Loucy (cell line): ENCODE measurements at regions not wholly inside any gene's neighbourhood (a gene's known extent, or its start where the extent isn't known, plus 50 kb on each side); places are given as distances from the start of the nearest gene placed in this dataset.
A peak's percentile ranks its signal among the peaks of the same experiment; 100 is the strongest.

Experiments used
- H2AFZ ChIP-seq: fragments of 200-600 bp; sonication (generic); 2 replicates; pipeline ENCODE4 v1.6.0; 2016; ENCODE audit warnings: antibody characterized with exemption, mild to moderate bottlenecking, low read length, moderate library complexity
- H3F3A ChIP-seq: fragments of 200-600 bp; 2 replicates; pipeline ENCODE4 v1.6.0; 2016; ENCODE audit warnings: antibody characterized with exemption, low read depth, mild to moderate bottlenecking
- H3K27me3 ChIP-seq: fragments of 200-600 bp; sonication (generic); 2 replicates; pipeline ENCODE4 v1.6.1; 2014; ENCODE audit warnings: low read length, mild to moderate bottlenecking; ENCODE audit not compliant: insufficient read depth, poor library complexity, severe bottlenecking
- H3K36me3 ChIP-seq: fragments of 200-600 bp; sonication (generic); 2 replicates; pipeline ENCODE4 v1.6.1; 2016; ENCODE audit warnings: low read length; ENCODE audit not compliant: insufficient read depth
- H3K4me1 ChIP-seq: fragments of 200-600 bp; sonication (generic); 2 replicates; pipeline ENCODE4 v1.5.1; 2014; ENCODE audit warnings: low read length, mild to moderate bottlenecking; ENCODE audit not compliant: insufficient read depth, poor library complexity, severe bottlenecking
- H3K4me2 ChIP-seq: fragments of 200-600 bp; sonication (generic); 2 replicates; pipeline ENCODE4 v1.6.0; 2014; ENCODE audit warnings: antibody characterized with exemption, low read length, low read depth, mild to moderate bottlenecking; ENCODE audit not compliant: poor library complexity, severe bottlenecking
- H3K4me3 ChIP-seq: fragments of 200-600 bp; sonication (generic); 2 replicates; pipeline ENCODE4 v1.5.1; 2014; ENCODE audit warnings: low read length, mild to moderate bottlenecking, mixed read lengths; ENCODE audit not compliant: poor library complexity, severe bottlenecking
- H3K79me2 ChIP-seq: fragments of 200-600 bp; sonication (generic); 2 replicates; pipeline ENCODE4 v1.6.1; 2014; ENCODE audit warnings: low read length; ENCODE audit not compliant: insufficient read depth
- H3K9ac ChIP-seq: fragments of 200-600 bp; sonication (generic); 2 replicates; pipeline ENCODE4 v1.6.0; 2014; ENCODE audit warnings: mild to moderate bottlenecking, low read depth, low read length, moderate library complexity; ENCODE audit not compliant: poor library complexity, severe bottlenecking
- H3K9me2 ChIP-seq: fragments of 200-600 bp; sonication (generic); replicated peaks from 2 replicates; pipeline ENCODE4 v1.6.1; 2016; ENCODE audit warnings: low read depth, low read length, mixed read lengths
- H3K9me3 ChIP-seq: fragments of 200-600 bp; sonication (generic); 2 replicates; pipeline ENCODE4 v1.6.1; 2014; ENCODE audit warnings: mild to moderate bottlenecking, antibody characterized with exemption, low read length, low read depth; ENCODE audit not compliant: insufficient read depth
- H4K20me1 ChIP-seq: fragments of 200-600 bp; sonication (generic); 2 replicates; pipeline ENCODE4 v1.6.0; 2014; ENCODE audit warnings: antibody characterized with exemption, low read length, mild to moderate bottlenecking; ENCODE audit not compliant: insufficient read depth, poor library complexity, severe bottlenecking
- CTCF ChIP-seq: fragments of 200-600 bp; sonication (generic); conservative IDR thresholded peaks from 2 replicates; pipeline ENCODE4 v1.5.1; 2014; ENCODE audit warnings: mild to moderate bottlenecking, antibody characterized with exemption, low read length
- EZH2phosphoT487 ChIP-seq: fragments of 200-600 bp; IDR thresholded peaks from 2 replicates; pipeline ENCODE4 v1.6.1; 2018; ENCODE audit warnings: antibody characterized with exemption, mild to moderate bottlenecking, moderate library complexity, borderline replicate concordance

GRCh38 chr9:18056269-18056992 is 417.5 kb upstream of the ADAMTSL1 start:
- Histone ChIP-seq H4K20me1 (no peaks in the 10 kb centered on the region), H3K4me1 (peaks cover 55% of the 10 kb centered on the region), H3K4me3 (no peak overlapping the region), H3K9me3 (no peaks in the 10 kb centered on the region), H3K9me2 (no peaks in the 10 kb centered on the region), H3K79me2 (no peaks in the 10 kb centered on the region), H3K9ac (no peak overlapping the region), H3K36me3 (no peaks in the 10 kb centered on the region), H2AFZ (no peak overlapping the region), H3K27me3 (no peaks in the 10 kb centered on the region), H3K4me2 (peak overlapping the region; percentile 71), H3F3A (no peaks in the 10 kb centered on the region)
- TF ChIP-seq EZH2phosphoT487 (no peak), CTCF (no peak)

- H3K27me3 ChIP-seq, result no peaks in the 10 kb centered on the region
- H2AFZ ChIP-seq, result no peak overlapping the region
- TF ChIP-seq CTCF (no peak), EZH2phosphoT487 (no peak)
- peaks cover 5% of the 10 kb centered on the region; the same call in 1 of the 2 replicates for H3F3A ChIP-seq
- no peaks in the 10 kb centered on the region for H3K9me3 ChIP-seq
- H3K36me3 ChIP-seq, result no peaks in the 10 kb centered on the region
- H3K79me2 ChIP-seq, result no peaks in the 10 kb centered on the region
- peak overlapping the region; percentile 41 for H3K4me3 ChIP-seq
- H3K4me2 ChIP-seq, result peak overlapping the region; percentile 71
- no peak overlapping the region for H3K9ac ChIP-seq
- H3K9me2 ChIP-seq, result no peaks in the 10 kb centered on the region
- H4K20me1 ChIP-seq, result no peaks in the 10 kb centered on the region
- H3K4me1 ChIP-seq, result peaks cover 61% of the 10 kb centered on the region
These were observed 417.0 kb upstream of the ADAMTSL1 start for GRCh38 chr9:18056993-18057369.

- peak overlapping the region; percentile 62 for H3K4me2 ChIP-seq
- no peaks in the 10 kb centered on the region for H3K9me2 ChIP-seq
- peaks cover 61% of the 10 kb centered on the region for H3K4me1 ChIP-seq
- H3K9me3 ChIP-seq, result no peaks in the 10 kb centered on the region
- H3F3A ChIP-seq, result peaks cover 6% of the 10 kb centered on the region; the same call in 1 of the 2 replicates
- no peaks in the 10 kb centered on the region for H3K36me3 ChIP-seq
- H2AFZ ChIP-seq, result no peak overlapping the region
- H3K79me2 ChIP-seq, result no peaks in the 10 kb centered on the region
- no peaks in the 10 kb centered on the region for H3K27me3 ChIP-seq
- H3K4me3 ChIP-seq, result peak overlapping the region; percentile 31
- no peaks in the 10 kb centered on the region for H4K20me1 ChIP-seq
- no peak overlapping the region for H3K9ac ChIP-seq
- TF ChIP-seq CTCF, result no peak
- TF ChIP-seq EZH2phosphoT487, result no peak
These were observed 415.1 kb upstream of the ADAMTSL1 start for GRCh38 chr9:18058564-18059442.
